ENCODE measurements at regions not wholly inside any gene's neighbourhood (a gene's known extent, or its start where the extent isn't known, plus 50 kb on each side); places are given as distances from the start of the nearest gene placed in this dataset.
"Not testable (repeated sequence)": the region's sequence is repeated elsewhere in the genome, so short reads cannot be mapped to it uniquely, and the experiment has no call there.

DNA sequence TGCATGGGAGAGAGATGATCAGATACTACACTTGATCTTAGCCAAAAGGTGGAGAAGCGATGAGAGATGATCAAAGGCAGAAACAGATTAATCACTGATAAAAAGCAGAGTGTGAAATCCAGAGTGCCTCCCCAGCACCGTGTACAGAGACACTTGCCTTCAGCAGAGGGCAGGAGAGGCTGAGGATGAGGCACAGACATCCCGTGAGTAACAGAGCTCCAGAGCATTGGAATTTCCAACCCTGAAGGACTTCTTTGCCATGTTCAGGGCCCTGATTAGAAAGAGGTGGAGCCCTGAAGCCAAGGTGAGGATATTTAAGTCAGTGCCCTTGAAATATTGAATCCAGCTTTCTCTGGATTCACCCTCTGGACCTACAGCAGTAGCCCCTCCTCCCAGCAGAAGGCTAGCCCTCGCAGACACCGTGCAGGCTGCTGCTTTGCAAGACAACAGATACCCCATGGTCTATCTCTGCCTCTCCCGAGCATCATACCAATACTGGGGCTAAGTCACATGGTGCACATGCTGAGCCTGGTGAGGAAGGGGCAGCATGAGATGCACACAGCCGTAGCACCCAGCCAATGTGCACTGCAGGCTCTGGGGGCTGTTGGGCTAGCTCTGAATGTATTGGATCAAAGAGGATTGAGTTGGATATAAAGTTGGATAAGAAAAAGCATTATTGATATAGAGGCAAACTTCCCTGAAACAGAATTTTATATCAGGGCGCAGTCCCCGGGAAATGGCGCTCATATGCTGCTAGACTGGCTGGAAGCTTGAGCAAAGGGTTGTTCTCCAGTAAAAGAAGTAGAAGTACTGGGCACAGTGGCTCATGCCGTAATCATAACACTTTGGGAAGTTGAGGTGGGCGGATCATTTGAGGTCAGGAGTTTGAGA, 200.3 kb upstream of the B3GAT1 start:
- DNase-seq = no peak

DNA sequence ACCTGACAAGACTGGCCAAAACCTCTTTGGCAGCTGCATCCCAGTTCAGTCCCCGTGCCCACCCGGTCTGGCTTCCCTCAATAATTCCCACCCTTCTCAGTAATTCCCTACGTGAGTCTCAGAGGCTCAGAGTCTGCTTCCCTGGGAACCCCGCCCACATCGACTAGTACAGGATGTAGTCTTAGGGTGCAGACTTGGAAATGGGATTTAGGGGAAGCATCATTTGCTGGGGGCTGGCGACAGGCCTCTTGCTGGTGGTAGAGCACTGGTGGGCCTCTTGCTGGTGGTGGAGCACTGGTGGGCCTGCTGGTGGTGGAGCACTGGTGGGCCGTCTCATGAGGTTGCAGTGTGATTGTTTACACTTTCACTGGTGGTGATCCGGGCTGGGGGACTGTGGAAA, 199.5 kb upstream of the B3GAT1 start:
- DNase-seq = no peak

- no peak for DNase-seq
Measured at GRCh38 chr11:134610116-134610910, 198.3 kb upstream of the B3GAT1 start.

DNA sequence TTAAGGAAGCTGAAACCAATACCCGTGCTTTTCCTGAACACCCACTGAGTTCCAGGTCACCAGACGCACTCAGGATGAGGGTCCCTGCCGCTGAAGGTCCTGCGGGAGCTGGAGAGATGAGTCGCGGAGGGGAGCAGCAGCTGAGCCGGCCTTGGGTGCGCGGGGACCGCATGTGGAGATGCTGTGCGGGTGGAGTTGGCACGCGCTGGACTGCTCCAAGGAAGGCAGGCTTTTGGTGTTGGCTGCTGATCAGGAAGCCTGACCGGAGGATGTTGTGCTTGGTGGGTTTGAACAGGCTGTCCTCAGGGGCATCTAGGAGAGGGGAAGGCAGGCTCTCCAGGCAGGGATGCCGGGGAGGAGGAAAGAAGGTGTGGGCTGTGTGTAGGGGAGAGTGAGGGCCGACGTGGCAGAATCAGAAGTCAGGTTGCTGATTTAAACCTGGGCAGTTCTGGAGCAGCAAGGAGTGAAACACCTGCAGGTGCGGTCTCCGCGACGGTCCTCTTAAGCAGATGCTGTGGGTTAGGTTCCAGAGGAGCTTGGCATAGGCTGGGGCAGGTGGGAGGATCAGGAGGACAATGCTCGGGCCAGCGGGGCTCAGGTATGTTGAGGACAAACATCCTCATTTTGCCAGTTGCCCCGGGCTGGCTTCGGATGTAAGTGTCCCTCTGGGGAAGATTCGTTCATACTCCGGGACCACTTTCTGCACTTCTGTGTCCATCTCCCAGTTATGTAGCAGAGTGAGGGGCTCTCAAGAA, 197.5 kb upstream of the B3GAT1 start:
- no peak for DNase-seq

DNA sequence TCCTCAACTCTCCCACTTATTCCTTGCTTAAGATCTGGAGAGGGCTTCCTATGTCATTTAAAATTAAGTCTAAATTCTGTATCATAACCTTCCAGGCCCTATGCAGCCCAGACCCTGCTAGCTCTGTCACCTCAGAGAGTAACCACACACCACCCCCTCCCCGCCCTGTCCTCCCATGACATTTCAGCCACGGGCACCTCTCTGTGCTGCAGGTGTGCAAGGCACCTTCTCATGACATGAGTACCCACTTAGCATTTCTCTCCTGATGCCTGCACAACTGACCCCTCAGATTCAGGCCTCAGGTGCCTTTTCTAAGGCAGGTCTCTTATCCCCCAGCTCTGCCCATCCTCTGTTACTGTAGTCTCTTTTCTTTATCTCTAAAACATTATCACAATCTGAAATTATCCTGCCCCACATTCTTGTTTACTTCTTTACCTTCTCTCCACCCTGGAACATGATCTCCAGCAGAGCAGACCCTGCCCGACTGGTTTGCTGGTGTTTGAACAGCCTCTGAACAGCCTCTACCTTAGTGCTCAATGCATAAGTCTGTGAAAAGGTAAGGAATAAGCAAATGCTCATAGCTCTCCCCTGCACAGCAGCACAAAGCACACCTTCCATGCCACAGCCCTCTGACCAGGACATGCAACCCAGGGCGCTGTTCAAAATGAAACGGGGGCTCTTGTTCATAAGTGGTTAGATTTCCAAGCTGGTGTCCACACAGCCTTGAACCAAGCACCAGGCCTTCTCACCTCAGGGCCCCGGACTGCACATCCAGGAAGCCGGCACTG, 196.1 kb upstream of the B3GAT1 start:
- no peak for DNase-seq

DNA sequence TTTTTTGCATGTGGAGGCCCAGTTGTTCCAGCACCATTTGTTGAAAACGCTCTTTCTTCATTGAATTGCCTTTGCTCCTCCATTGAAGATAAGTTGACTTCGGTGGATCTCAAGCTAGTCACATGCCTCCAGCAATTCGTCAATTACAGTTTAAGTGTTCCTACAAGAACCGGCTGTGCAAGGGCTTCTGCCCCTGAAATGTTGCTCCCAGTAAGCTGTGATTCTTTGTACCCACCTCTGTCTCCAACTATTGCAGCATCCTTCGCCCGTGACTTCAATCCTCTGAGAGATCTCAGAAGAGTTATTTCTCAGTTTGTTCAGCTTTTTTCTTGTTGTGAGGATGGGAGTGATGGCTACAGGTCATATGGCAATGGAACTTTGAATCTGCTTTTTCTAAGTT, 194.2 kb upstream of the B3GAT1 start:
- no peak for DNase-seq

DNA sequence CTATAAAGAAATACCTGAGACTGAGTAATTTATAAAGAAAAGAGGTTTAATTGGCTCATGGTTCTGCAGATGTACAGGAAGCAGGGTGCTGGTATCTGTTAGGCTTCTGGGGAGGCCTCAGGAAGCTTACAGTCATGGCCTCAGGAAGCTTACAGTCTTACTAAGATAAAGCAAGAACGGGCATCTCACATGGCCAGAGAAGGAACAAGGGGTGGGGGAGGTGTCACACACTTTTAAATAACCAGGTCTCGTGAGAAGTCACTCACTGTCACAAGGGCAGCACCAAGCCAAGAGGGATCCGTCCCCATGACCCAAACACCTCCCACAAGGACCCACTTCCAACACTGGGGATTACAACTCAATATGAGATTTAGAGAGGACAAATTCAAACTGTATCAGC, 192.8 kb upstream of the B3GAT1 start:
- DNase-seq = no peak

DNA sequence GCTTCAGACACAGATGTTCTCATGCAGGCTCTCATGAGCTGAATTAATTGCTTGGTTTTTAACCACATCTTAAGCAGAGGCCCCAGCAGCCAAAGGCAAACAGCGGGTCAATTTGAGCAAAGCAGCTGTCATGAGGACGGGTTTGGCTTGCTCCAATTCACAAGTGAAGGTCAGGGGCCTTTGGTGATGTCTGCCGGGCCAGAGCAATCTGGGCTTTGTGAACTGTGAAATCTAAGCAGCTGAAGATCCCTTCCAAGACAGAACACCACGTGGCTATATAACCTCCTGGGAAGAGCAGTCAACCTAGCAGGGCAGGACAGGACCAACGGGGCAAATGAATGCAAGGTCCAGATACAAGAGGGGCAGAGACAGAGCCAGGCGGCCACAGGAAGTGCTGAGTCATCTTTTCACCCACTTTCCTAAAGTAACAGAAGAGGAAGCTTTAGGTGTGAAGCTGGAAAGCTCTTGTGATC, 187.3 kb upstream of the B3GAT1 start:
- DNase-seq = no peak

DNA sequence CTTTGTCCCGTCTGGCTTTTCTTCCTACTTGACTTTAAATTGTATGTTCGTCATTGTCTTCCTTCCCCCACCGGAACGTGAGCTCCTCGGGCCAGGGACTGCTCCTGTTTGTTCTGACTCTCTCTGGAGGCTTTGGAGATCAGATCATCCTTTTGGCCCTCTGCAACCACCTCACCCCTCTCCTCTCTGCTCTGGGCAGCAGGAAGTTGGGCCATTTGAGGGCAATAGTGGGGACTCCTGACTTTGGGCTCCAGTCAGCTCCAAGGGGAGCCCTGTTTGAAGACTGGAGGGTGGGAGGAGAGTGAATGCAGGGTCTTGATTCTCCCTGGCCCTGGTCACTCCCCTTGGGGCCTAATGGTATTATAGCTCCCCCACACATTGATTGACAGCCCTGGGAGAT, 186.3 kb upstream of the B3GAT1 start:
- no peak for DNase-seq

DNA sequence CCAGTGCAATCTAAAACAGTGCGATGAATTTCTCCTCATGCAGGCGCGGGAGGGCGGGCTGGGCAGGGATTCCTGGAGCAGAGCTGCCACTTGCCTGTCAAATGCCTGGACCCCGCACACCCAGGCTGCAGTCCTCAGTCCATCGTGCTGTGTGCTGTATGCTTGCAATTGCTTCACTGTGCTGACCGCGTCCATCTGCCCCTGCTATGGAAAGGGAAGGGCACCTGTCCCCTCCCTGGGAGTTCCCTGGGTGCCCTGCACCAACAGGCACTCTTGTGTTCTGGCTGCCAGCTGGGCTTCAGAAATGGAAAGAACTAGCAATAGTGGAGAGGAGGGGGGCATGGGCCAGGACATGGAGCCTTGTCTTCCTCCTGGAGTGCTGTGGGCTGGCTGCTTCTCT, 185.4 kb upstream of the B3GAT1 start:
- DNase-seq = no peak

DNA sequence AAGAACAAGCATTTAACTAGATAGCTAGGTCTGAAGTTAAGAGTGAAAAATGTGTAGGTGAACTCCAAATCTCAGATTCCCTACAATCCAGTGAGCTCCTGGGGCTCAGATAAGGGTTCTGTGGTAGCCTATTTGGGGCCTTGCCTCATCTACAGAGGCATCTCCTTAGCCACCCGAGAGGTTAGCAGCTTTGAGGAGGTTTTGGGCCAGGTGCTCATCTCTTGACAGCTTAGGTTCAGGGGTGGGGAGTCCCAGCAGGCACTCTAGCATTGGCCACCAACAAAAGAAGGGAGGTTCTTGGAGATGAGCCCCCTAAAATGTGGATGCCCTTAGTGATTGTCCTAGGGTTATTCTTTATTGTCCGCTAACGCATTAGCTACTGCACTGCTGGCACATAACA, 184.4 kb upstream of the B3GAT1 start:
- no peak for DNase-seq

DNA sequence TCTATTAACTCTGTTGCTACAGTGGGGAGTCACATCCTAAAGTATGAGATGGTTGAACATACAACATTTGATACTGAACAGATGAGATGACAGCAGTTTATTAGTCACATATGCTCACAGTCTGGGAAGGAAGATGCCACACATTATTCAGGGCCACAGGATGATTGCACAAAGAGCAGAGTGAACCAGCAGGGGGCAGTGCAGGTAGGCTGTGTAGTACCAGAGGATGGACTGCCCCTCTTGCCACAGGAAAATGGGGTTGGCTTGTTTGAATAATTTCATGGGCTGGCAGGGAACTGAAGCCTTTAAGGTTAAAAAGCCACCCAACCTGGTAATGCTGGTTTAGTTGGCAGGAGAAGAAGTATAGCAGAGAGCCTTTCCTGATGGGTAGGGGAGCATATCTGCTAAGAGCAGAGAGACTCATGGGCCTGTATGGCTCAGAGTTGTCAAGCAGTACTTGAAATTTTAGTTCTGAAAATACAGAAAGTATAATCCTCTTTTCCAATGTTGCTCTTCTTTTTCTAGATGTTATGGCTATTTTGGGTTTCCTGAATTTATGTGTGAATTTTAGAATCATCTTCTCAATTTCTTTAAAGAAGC, 180.4 kb upstream of the B3GAT1 start:
- DNase-seq = no peak

- DNase-seq = no peak
Measured at GRCh38 chr11:134591338-134591737, 179.3 kb upstream of the B3GAT1 start.

DNA sequence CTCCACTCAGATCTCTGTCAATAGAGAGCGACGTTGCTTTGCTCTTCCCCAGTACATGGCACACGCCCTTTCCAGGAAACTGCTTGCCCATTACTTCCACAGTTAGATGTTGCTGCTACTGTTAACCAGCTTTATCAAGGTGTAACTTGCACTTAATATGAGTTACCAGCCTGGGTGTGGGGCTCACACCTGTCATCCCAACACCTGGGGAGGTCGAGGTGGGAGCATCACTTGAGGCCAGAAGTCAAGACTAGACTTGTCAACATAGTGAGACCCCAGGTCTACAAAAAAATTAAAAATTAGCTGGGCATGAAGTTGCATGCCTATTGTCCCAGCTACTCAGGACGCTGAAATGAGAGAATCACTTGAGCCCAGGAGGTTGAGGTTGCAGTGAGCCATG, 177.1 kb upstream of the B3GAT1 start:
- DNase-seq = no peak

- not testable (repeated sequence) for DNase-seq
Measured at GRCh38 chr11:134588460-134589110, 176.5 kb upstream of the B3GAT1 start.

GRCh38 chr11:134587345-134587744, 175.3 kb upstream of the B3GAT1 start:
- no peak for DNase-seq

DNA sequence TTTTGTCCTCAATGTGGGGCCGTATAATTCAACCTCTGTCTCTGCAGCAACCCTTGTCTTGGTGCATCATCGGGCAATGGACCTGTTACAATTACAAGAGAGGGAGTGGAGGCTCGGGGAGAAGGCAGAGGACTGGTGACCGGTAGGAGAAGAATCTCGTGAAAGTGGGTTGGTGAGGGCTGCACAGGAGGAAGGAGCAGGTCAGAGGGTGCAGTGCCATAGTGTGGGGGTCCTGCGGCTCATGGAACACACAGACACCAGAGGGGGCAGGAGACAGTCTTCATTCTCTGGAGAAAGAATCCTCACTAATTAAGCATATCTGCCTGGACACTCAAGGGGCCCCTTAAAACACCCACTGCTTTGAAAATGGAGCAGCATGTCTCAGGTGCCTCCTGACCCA, 174.7 kb upstream of the B3GAT1 start:
- DNase-seq = no peak

DNA sequence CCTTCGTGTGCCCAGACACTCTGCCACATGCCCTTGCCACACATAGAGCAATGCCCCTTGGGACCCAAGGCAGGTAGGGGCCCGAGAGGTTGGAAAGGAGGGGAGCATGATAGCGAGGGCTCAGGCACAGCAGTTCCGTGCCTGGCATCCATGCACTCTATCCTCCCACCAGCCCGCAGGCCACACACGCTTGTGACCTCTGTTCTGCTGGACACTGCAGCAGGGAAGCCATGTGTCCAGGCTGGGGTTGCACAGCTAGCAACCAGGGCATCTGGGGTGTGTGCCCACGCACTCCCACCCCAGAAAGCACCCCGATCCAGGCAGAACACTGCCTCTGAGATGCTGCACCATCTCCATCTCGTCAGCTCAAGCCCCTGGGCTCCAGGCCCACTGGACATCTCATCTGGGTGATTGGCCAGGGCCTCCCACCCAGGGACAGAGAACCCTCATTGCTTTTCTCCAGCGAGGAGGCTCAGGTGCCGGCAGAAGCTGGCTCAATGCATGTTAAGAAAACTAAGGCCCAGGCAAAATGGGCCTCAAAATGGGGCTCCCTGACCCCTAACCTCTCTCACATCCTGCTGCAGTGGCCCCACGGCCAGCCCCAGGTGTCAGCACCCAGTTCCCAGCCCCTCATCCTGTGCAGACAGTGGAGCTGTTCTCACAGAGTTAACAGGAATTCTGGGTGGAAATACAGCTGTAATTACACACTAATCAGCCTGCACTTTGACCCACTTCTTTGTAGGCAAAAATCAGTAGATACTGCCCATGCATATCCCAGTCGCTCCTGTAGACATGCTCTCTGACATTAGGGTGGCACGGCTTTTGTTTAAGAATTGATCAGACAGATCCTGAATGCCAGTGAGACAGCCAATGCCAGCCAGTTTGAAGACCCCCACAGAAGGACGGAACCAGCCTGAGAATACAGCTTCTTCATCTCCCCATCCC, 173.9 kb upstream of the B3GAT1 start:
- DNase-seq = no peak

- no peak for DNase-seq
Measured at GRCh38 chr11:134584706-134585445, 172.8 kb upstream of the B3GAT1 start.
